GM21528 (cell line): ENCODE measurements at regions not wholly inside any gene's neighbourhood (a gene's known extent, or its start where the extent isn't known, plus 50 kb on each side); places are given as distances from the start of the nearest gene placed in this dataset.
"Not testable (repeated sequence)": the region's sequence is repeated elsewhere in the genome, so short reads cannot be mapped to it uniquely, and the experiment has no call there.

Experiments used
- ATAC-seq: cut with Tn5 transposase; IDR thresholded peaks from one replicate; pipeline ENCODE4 v1.9.1; 2021; ENCODE audit warnings: mild to moderate bottlenecking, moderate library complexity; ENCODE audit not compliant: unreplicated experiment, low FRiP score

DNA sequence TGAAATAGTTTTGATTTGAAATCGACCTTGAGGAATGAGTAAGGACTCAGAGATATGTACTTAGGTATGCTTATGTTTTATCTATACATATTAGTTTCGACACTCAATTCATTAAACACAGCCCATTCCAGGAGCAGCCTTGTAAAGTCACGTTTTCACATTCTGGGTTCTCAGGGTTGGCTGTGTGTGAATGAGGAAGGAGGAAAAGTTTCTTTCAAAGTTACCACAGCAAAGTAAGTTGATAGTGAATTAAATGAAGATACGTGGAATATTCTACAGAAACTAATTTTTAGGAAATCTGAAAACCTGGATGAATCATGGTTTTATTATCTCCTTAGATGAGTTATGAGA lies 133.5 kb downstream of the C3orf38 start:
- ATAC-seq: no peak

DNA sequence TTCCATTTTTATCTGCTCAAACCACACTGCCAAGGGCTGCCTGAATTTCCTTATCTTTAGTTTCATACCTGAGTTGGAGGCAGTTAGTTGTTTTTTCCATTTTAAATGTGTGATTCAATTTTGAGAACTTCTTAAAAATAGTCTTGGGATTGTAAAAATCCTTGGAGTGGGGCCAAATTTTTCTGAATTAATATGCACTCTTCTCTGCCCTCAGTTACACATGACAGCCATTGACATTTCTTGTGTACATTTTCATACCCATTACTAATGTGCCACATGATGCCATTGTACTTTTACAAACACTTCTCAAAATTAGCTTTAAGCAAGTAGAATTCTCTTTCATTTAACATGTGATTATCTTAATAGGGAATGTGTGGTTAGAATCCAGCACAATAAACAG lies 141.7 kb downstream of the C3orf38 start:
- no peak for ATAC-seq

DNA sequence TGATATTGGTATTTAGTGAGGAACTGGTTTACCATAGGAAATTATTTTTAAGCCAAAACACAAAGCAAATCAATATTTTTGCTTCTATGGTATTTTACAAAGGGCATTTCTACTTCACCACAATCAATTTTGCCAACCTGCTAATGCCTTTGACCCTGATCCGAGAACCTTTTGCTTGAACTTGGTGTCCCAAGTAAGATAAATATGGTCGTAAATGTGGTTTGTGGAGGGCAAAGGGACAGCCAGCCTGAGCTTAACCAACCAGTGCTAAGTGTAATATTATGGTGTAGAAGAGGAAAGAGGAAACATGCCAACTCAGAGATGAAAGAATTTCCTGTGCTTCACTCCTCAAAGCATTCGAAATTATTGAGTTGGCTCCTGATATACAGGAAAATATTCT lies 148.4 kb downstream of the C3orf38 start:
- ATAC-seq: no peak

DNA sequence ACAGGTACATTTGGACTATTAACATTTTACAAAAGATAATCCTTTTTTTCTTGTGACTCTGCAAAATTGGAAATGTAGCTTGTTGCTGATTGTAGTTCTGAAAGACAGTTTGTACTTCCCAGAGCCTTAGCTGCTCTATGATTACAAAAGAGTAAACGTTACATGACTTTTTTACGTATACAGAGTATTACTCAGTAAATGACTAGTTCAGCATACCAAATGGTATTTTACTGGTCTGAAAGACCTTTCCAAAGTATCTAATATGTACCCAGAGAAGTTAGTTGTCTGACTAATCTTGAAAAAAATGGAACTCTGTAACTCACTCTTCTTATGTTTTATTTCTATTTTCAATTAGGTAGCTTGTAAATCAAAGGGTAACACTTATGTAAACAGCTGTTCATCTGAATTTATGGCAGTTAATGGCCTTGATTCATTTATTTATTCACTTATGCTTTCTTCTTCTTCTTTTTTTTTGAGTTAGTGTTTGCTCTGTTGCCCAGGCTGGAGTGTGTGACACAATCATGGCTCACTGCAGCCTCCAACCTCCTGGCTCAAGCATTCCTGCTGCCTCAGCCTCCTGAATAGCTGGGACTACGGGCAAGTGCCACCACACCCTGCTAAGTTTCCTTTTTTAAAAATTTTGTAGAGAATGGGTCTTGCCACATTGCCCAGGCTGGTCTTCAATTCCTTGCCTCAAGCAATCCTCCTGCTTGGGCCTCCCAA lies 151.7 kb downstream of the C3orf38 start:
- no peak for ATAC-seq

DNA sequence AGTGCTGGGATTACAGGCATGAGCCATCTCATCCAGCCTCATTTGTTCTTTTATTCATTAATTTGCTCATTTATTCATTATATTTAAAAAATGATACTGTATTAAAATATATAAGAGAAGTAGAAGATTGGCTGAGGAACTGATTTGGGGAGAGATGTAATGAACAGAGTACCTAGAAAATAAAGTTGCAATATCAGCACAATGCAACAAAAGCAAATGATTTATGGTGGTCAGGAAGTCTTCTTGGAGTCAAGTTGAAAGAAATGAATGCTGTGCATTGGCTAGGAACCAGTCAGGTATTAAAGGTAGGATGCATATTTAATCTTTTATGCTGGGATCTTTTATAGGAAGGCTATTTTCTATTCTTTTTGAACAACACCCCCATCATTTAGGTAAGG lies 152.2 kb downstream of the C3orf38 start:
- no peak for ATAC-seq

DNA sequence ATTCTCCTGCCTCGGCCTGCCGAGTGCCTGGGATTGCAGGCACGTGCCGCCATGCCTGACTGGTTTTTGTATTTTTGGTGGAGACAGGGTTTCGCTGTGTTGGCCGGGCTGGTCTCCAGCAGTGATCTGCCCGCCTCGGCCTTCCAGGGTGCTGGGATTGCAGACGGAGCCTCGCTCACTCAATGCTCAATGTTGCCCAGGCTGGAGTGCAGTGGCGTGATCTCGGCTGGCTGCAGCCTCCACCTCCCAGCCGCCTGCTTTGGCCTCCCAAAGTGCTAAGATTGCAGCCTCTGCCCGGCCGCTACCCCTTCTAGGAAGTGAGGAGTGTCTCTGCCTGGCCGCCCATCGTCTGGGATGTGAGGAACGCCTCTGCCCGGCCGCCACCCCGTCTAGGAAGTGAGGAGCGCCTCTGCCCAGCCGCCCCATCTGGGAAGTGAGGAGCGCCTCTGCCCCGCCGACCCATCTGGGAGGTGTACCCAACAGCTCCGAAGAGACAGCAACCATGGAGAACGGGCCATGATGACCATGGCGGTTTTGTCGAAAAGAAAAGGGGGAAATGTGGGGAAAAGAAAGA lies 153.7 kb downstream of the C3orf38 start:
- not testable (repeated sequence) for ATAC-seq

DNA sequence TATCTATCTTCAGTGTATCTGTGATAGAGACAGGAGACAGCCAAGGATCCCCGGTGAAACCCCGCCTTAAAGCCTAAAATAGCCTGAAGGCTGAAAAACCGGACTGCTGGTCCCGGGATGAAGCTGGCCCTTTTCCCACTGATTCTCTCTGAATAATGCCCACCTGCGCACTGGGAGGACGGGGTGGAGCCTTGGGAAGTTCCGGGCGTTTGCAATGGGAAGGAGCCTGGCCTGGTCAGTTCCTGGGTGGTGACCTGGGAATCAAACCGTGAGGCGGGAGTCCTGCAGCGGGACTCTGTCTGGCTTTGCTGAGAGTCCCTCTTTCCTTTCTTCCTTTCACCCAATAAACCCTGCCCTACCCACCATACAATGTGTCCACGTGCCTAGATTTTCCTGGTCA lies 157.9 kb downstream of the C3orf38 start:
- no peak for ATAC-seq

DNA sequence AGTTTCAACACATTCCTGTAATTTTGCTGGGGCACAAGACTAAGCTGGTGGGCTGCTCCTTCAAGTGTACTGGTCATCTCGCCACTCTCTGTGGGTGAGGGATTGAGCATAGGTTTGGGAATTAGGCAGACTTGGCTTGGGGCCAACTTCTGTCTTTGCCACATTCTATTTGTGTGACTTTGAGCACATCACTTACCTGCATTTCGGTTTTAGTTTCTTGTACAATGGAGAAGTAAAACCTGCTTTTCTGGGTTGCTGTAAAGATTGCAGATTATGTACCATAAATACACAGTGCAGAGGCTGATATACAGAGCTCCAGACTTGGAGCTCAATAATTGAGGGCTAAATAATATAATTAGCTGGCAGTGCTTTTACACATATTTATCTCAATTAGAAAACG lies 162.1 kb downstream of the C3orf38 start:
- no peak for ATAC-seq

DNA sequence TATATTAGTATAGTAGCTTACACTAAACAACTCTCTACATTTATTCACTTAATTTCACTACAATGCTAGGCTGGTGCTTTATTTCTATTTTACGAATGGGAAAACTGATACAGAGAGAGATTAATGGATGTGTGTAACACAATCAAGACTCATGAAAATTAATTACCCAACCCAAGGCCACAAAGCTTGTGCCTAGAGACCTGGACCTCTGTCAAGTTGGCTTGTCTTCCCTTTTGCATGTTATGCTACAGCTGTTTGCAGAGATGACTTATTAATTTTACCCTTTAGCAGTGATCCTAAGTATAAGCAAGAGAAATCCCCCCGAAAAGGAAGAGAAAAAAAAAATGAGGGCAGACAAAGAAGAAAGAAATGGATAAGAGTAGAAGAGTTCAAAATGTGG lies 162.5 kb downstream of the C3orf38 start:
- no peak for ATAC-seq

DNA sequence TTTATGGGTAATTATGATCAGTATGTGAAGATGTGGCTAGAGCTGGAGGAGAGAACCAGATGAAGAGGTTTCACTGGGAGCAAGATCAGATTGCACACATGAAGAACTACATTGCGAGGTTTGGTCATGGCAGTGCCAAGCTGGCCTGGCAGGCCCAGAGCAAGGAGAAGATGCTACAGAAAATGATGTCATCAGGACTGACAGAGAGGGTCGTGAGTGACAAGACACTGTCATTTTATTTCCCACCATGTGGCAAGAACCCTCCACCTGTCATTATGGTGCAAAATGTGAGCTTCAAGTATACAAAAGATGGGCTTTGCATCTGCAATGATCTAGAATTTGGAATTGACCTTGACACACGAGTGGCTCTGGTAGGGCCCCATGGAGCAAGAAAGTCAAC lies 168.3 kb downstream of the C3orf38 start:
- ATAC-seq: no peak

DNA sequence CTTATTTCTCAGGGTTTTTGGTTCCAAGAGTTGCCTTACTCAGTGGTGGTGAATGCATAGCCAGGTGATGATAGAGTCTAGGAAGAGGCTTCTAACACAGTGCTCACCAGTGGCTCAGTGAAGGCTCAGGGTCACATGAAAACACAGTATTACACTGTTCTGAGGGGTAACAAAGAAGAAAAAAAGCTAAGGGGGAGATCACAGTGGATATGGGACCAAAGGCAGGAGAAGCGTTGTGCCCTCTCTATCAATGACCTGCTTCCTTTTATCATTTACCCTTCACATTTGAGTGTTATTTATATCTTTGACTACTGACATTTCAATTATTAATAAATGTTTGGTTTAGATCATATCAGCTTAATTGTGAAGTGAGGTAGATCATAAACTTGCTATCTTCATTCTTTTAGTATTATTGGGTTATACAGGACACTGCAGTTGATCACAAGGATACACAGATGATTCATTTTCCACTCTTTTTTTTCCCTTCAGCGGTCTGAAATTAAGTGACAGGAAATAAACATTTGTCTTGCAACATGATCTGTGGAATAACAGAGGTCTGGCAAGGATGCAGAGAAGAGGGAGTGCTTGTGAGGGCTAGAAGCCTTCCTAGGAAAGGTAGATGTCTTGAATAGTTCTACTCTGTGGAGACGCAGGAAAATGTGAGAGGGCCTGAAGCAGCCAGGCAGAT lies 171.7 kb downstream of the C3orf38 start:
- no peak for ATAC-seq

DNA sequence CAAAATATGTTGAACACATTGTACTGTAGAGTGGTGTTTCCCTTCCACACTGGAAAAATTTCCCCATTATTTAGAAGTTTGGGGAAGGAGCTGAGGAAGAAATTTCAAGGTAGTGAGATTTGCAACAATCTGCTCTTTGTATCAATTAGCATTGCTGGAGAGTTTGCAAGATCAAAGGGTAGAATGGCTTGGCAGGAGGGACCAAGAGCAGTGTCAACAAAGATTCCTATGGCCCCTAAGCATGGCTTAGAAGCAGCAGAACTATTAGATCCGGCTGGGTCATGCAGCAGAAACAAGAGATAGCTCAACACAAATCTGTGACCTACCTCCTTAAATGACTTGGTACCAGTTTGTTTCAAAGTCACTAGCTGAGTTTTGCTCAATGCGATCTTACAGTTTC lies 175.0 kb downstream of the C3orf38 start:
- ATAC-seq: no peak

DNA sequence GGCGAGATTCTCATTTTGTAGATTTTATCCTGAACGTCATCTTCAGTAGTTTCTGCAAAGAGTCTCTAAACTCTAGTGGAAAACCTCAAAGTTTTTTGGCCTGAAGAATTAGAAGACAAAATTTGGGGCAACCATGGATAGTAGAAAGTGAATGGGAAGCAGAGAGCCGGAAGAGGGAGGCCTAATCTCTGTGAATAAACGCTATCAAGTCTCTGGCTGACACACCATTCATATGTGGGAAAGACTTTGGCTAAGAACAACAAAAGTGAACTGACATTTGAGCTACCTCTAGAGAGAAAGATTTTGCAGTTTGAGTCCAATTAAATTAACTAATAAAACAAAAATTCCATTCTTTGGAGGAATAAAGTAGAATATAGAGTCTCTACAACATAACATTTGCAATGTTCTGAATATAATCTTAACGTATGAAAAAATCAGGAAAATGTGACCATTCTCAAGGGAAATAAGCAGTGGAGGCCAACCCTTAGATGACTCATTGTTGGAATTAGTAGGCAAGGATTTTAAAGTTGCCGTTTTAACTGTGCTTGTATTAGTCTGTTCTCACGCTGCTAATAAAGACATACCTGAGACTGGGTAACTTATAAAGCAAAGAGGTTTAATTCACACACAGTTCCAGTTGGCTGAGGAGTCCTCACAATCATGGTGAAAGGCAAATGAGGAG lies 184.6 kb downstream of the C3orf38 start:
- ATAC-seq: no peak

DNA sequence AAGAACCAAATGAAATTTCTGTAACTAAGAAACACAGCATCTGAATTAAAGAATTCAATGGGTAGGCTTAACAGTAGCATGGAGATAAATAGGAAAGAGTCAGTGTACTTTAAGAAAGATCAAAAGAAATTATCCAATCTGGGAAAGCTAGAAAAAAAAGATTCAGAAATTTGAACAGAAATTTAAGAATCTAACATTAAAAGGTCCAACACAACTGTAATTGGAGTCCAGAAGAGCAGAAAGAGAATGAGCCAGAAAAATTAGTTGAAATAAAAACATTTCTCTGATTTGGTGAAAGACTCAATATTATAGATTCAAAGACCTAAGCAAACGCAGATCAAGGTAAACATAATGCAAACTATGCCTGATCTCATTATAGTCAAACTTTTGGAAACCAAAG lies 187.1 kb downstream of the C3orf38 start:
- ATAC-seq: no peak

DNA sequence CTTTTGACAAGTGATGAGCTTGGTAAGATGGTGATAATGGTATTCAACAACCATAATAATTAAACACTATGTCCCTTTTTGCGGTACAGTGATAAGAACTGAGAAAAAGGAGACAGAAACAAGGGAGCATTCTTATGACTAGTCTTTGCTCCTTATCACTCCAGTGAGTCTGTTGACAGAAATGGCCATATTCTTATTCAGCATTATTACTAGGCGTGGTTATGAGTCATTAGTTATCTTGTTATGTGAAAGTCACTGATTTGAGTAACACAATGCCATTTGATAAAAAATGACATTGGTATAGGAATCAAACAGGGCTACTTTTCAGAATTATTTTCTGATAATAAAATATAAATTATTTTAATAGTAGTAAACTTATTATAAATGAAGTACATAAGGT lies 193.5 kb downstream of the C3orf38 start:
- ATAC-seq: no peak

DNA sequence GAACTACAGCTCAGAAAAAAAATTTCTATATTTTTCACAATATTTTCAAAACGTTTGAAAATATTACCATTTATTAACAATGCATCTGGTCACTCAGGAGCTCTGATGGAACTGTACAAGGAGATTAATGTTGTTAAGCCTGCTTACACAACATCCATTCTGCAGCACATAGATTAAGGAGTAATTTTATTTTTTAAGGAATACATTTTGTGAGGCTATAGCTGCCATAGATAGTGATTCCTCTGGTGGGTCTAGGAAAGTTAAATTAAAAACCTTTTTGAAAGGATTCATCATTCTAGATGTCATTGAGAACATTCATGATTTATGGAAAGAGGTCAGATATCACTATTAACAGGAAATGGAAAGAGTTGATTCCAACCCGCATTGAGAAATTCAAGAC lies 196.9 kb downstream of the C3orf38 start:
- no peak for ATAC-seq

DNA sequence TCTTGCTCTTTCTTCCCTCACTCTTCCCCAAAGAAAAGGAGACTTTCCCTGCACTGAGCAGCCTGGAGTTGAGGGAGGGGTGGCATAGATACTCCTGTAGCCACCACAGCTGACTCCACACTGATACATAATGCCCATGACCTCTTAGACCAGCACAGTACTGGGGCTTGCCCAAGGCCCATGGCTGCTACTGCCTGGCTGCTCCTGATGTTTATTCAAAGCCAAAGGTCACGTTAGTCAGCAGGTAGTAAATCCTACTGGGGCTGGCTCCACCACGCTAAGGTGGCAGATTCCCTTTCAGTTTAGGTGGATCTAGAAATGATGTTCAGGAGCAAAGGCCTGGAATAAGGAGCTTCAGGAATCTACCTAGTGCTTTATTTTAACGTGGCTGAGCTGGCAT lies 212.7 kb downstream of the C3orf38 start:
- no peak for ATAC-seq

DNA sequence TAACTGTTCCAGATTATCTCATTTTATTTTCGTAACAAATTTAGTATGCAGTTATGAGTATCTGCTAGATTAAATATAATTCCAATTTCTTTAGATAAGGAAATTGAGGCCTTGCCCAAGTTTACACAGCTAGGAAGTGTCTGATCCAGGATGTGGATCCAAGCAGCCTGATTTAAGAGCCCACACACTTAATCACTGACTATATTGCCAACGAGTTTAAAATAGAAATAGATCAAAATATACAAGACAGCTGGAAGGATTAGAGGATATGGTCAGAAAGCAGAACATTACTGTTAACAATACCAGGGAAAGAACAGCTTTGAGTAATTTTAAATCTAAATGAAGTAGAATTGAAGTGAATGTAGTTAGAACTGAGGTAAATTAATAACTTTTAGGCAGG lies 215.2 kb downstream of the C3orf38 start:
- no peak for ATAC-seq

DNA sequence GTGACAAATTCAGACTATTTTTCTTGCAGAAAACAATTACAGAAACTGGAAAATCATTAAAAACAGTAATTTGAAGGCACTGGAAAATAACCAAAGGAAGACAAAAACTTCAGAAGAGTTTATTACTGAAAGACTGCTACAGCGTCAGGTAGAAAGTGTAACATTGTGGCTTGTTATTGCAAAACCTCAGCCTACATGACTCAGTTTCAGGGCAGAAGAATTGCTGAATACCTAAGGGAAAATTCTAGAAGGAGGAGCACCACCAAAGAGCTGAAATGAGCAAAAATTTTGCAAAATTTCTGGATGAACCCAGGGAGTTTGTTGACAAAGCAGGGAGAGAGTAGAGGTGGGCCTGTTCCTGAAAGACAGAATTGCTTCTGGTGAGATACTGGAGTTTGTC lies 219.6 kb downstream of the C3orf38 start:
- ATAC-seq: no peak

DNA sequence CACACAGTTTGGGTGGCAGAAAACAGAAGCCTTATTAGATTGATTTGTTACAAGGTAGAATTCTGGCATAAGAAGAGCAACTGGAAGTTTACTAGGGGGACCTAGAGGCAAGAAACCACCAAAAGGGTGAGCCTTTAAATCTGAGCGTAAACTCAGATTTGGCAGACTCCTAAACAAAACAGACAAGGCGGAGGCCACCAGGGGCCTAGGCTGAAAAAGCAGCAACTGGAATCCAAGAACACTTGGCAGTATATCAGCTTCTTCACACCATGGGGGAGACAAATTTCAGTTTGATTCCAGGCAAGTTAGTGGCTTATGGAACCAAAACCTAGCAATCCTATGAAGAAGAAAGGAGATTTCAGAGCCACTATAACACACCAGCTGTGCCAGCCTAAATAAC lies 220.0 kb downstream of the C3orf38 start:
- ATAC-seq: no peak

DNA sequence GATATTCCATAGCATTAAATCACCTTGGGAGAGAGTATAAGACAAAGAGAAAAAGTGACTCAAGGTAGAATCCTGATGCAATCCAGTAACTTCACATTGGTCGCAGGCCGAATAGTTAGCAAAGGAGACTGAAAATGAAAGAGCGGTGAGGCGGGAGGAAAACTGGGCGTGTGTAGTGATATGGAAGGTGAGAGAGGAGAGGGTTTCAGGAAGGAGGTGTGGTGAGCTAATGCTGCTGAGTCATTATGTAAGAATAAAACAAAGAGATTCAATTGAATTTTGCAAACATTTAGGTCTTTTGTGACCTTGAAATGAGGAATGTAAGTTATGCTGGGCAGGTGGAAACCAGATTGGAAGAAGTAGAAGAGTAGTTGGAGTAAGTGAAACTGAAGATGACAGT lies 235.3 kb downstream of the C3orf38 start:
- ATAC-seq: no peak

DNA sequence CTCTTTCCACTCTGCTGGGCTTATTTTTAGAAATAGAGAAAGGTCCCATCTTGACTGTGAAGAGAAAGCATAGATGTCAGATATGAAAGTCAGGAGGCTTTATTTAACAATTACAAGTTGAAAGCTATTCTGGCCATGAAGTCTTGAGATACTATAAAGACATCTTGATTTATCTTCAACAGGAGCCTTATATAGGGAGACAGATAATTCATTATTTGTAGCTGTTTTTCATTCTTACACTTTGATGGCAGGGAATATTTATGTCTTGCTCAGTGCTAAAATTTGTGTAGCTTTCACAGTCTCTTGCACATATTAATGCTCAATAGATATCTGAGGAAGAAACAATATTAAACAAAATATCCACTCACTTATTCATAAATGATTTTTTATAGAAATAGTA lies 248.8 kb downstream of the C3orf38 start:
- ATAC-seq: no peak
